ENCODE measurements at regions not wholly inside any gene's neighbourhood (a gene's known extent, or its start where the extent isn't known, plus 50 kb on each side); places are given as distances from the start of the nearest gene placed in this dataset.

- H3K27me3 ChIP-seq (ENCODE audit: insufficient read depth, poor library complexity, severe bottlenecking): no peaks in the 10 kb centered on the region
- DNase-seq (ENCODE audit: low read depth in 1 of 2, low spot score in 1 of 2): no peak
- H3K4me3 ChIP-seq (replicated peaks; ENCODE audit: insufficient read depth, low read length): no peak overlapping the region
- TF ChIP-seq GABPA (IDR thresholded peaks at IDR 0.05; ENCODE audit: low read depth) (no peak), REST (IDR thresholded peaks at IDR 0.05; ENCODE audit: insufficient replicate concordance, low read depth) (no peak), POLR2AphosphoS5 (IDR thresholded peaks at IDR 0.05; ENCODE audit: low read depth) (no peak), CTCF (IDR thresholded peaks at IDR 0.05; ENCODE audit: insufficient read depth, low read length) (no peak), SPI1 (IDR thresholded peaks at IDR 0.05; ENCODE audit: borderline replicate concordance, low read depth) (no peak)
- no peak overlapping the region for H3K27ac ChIP-seq (replicated peaks)
Observed at GRCh38 chr9:14451949-14452348, 138.0 kb upstream of the NFIB start.

- no peaks in the 10 kb centered on the region for H3K27me3 ChIP-seq (ENCODE audit: insufficient read depth, poor library complexity, severe bottlenecking)
- no peak overlapping the region for H3K27ac ChIP-seq (replicated peaks)
- TF ChIP-seq SPI1 (IDR thresholded peaks at IDR 0.05; ENCODE audit: borderline replicate concordance, low read depth) (no peak), CTCF (IDR thresholded peaks at IDR 0.05; ENCODE audit: insufficient read depth, low read length) (no peak), GABPA (IDR thresholded peaks at IDR 0.05; ENCODE audit: low read depth) (no peak), REST (IDR thresholded peaks at IDR 0.05; ENCODE audit: insufficient replicate concordance, low read depth) (no peak), POLR2AphosphoS5 (IDR thresholded peaks at IDR 0.05; ENCODE audit: low read depth) (no peak)
- no peak overlapping the region for H3K4me3 ChIP-seq (replicated peaks; ENCODE audit: insufficient read depth, low read length)
- no peak for DNase-seq (ENCODE audit: low read depth in 1 of 2, low spot score in 1 of 2)
Observed at GRCh38 chr9:14447103-14447502, 133.2 kb upstream of the NFIB start.

- Histone ChIP-seq H3K4me3 (replicated peaks; ENCODE audit: insufficient read depth, low read length) (no peak overlapping the region), H3K27ac (replicated peaks) (no peak overlapping the region), H3K27me3 (ENCODE audit: insufficient read depth, poor library complexity, severe bottlenecking) (no peaks in the 10 kb centered on the region)
- no peak for DNase-seq (ENCODE audit: low read depth in 1 of 2, low spot score in 1 of 2)
- TF ChIP-seq SPI1 (IDR thresholded peaks at IDR 0.05; ENCODE audit: borderline replicate concordance, low read depth) (no peak), GABPA (IDR thresholded peaks at IDR 0.05; ENCODE audit: low read depth) (no peak), POLR2AphosphoS5 (IDR thresholded peaks at IDR 0.05; ENCODE audit: low read depth) (no peak), REST (IDR thresholded peaks at IDR 0.05; ENCODE audit: insufficient replicate concordance, low read depth) (no peak), CTCF (IDR thresholded peaks at IDR 0.05; ENCODE audit: insufficient read depth, low read length) (no peak)
Observed at GRCh38 chr9:14445946-14446345, 132.0 kb upstream of the NFIB start.

Measured in HL-60 (cell line).